Hematopoietic multipotent progenitor cell treated with erythropoietin and hydrocortisone succinate and interleukin-3 and kit ligand, for 6 days (in vitro differentiated cells): ENCODE measurements at regions not wholly inside any gene's neighbourhood (a gene's known extent, or its start where the extent isn't known, plus 50 kb on each side); places are given as distances from the start of the nearest gene placed in this dataset.
"Not testable (repeated sequence)": the region's sequence is repeated elsewhere in the genome, so short reads cannot be mapped to it uniquely, and the experiment has no call there.

ENCODE experiments used
- DNase-seq: peaks from one replicate; pipeline ENCODE4 v3.0.0-alpha.2; 2015

DNA sequence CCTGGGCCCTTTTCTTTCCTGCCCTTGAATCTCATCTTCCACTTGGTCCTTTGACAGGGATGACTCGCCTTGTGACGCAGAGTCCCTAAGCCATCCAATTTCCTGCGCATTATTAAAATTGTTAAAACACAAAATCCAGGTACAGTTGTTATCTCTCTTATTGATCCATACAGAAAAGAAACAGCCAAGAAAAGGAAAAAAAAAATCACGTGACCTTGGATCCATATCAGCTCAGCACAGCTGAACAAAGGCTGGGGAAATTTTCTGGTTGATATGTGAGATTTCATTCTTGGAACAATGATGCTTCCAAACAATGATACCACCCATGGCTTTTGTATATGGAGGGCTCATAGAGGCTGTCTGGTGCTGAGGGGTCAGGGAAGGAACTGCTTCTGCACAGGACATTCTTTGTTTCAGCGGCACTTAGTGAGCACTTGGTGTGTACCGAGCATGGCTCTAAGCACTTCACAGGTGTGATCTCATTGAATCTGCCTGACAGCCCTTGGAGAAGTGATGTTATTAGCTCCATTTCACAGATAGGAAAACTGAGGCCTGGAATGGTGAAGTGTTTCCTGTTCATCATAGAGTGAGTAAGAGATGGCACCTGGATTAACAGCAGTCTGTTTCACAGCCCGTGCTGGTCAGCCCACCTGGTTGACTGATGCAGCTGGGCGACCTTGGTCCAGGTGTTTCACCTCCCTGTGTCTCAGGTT lies 155.0 kb upstream of the SULF2 start:
- no peak for DNase-seq

DNA sequence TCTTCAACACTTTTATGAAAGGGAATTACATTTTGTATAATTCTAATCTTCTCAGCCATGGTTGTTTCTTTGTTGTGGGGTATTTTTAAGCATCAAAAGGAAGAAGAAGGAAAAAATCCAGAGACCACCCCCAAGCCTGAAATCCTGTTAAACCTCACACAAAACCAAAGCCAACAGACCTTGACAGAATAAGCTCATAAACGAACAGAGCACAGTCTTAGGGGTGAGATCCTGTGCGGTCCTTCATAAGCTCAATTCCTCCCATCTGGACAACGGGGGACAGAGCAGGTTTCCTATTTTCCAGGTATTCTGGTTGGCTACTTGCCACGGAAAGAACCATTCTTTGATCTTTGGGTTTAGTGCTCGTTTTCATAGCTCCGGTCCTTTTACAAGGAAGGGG lies 151.3 kb upstream of the SULF2 start:
- DNase-seq: no peak

DNA sequence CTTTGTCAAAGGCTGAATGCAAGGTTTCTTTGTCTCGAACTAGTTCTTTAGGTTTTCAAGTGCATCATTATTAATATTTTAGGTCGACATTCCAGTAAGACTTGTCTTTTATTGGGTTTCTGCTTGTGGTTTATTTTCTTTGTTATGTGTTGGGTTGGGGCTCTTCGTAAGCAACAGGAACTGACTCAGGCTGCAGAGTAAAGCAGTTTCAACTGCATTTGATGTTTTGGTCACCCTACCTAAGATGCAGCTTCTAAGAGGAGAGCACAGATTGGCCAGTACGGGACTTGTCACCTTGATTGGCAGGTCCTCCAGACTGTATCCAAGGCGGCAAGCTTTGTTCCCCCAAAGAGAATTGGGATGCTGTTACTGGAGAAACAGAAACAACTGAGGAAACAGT lies 149.5 kb upstream of the SULF2 start:
- DNase-seq: no peak

DNA sequence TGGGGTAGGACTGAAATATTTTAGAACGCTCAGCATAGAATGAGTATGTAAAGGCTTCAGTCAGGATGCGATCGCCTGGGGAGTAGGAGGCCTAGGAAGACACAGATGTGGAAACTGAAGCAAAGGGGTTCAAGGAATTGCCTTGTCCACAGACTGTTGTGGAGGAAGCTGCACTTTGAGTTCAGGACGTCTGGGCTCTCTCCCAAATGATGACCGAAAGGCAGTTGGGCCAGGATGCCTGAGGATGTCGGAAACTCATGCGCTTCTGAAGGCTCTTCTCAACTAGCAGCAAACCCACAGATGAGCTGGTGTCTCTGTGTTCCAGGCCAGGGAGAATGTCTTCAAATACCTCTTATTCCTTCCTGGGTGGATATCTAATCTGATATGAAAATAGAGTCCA lies 146.2 kb upstream of the SULF2 start:
- no peak for DNase-seq

DNA sequence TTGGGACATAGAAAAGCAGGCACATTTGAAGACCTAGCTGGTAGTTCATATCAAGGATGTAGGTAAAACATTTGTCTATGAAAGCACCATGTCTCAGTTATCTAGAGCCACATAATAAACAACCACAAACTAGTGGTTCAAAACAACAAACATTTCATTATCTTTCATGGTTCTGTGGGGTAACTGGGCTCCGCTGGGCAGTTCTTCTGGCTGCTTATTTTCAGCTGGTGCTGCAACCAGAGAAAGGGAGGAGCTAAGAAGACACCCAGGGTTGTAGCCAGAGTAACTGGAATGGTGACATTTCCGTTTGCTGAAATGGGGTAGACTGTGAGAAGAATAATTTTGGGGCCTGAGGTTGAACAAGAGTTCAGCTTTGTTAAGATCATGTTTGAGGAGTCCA lies 145.7 kb upstream of the SULF2 start:
- no peak for DNase-seq

DNA sequence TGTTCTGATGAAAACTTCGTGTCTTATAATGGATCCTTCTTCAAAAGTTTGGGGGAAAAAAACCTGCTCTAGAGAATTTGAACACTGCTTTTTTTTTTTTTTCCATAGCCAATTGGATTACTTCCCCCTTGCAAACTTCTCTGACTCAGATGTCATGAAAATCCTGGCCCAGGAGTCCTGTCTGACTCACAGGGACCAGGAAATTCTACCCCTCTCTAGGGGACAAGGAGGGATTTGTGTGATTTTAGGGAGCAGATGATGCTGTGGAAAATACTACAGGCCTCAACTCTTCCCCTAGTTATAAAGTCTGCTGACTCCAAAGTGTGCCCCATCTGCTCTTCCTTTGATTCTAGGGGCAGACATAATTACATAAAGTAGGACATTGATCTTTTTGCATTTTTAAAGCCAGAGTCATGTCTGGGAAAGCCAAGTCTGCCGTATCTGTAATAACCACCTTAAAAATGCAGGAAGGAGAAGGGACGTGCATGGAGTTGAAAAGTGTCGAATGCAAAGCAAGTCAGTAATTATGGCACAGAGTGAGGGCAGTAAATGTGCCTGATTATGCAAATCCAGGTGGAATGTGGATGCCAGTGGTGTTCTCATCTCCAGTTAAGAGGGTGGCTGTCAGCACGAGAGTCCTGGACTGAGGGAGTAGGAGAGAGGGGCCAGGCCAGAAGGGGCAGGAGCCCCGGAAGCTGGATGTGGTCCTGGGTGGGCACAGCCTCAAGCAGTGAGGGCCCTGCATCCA lies 144.3 kb upstream of the SULF2 start:
- DNase-seq: no peak

DNA sequence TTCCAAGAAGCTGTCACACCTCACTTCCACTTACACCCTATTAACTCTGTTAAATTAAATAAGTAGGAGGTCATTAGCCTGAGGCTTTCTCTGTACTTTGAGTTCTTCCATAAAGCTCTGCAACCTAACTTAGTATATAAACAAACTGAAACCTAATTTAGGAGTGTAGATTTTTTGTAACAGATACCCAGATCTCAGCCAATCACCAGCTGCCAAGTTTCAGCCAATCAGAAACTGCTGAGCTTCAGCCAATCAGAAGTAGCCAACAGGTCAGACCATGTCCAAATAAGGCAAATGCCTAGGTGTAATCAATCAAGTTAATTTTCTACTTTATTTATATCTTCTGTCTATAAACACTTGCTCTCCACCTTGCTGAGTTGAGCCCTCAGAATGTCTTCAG lies 142.7 kb upstream of the SULF2 start:
- no peak for DNase-seq

DNA sequence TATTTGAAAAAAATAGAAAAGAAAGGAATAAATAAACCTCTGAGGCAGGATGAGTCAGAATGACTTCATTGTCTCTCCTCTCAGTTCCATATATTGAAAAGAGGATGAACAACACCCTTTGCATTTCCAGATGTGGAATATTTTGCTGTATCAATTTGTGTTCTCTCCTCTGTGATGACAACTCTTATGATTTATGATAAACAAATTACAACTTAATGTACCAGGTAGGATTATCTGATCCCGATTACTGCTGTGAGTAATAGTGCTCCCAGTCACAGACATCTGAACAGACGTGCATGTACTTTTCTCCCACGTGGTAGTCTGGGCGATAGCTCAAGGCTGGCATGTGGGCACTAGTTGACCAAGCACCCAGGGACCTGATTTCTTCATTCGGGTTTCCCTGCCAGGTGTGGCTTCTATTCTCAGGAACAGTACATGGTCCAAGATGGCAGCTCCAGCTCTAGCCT lies 142.1 kb upstream of the SULF2 start:
- DNase-seq: no peak

DNA sequence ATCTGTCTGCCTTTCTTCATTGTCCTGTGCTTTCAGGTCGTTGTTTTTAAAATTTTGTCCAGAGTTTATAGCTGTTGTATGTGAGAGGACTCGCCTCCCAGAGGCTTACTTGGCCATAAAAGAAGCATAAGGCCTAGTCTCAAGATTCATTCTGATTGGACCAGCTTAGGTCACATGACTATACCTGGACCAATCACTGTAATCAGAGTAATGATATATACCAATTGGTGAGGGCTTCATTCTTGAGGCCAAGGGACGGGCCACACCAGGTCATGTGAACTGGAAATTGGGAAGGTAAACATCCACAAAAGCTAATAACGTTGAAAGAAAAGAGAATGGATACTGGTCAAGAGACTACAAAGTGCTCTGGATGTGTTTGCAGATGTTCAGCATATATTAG lies 141.4 kb upstream of the SULF2 start:
- no peak for DNase-seq

DNA sequence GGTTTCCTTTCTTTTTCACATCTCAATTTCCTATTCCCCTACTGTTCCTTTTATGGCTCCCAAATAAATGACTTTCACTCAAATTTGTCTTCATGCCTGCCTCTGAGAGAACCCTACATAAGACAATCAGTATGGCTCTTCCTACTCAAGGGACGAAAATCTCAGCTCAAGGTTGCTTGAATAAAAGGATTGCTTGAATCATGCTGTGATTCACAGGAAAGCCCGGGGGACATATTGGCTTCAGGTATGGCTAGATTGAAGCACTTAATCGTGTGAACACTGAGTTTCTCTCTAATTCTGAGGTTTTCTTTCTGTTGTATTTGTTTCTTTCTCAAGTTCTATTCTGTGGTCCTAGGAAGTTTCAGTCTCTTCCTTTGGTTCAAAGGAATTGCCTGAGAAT lies 140.3 kb upstream of the SULF2 start:
- DNase-seq: no peak

DNA sequence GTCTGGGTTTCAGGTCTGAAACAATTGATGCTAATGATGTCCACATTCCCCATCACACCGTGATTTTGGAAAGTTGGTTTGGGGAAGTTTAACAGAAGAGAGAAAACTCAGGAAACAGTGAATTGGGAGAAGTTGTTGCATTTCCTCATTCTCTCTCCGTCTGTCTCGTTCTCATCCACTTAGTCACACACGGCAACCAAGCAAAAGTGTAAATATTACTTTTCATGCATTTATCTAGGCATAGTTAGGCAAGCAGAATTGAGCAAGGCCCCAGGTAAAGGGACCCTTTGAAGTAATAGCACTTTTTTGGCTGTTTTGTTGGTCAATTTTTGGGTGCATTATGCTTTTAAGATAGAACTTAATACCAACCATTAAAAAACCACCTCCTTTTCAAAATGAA lies 137.0 kb upstream of the SULF2 start:
- DNase-seq: no peak

DNA sequence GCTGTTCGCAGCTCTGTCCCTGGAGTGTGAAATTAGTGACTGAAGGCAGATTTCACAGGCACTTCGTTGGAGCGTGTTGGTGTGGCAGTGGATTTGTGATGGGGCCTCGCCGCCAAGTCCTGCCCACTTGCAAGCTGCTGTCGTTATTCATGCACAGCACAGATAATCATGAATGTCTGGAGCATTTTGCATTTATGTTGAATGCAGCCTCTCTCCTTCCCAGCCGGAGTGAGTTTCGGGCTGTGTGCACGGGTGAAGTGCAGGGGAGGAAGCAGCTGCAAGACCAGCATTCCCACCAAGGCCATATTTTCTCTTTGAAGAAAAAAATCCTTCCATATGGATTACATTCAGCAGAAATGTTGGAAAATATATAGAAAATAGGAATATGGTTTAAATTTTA lies 136.5 kb upstream of the SULF2 start:
- not testable (repeated sequence) for DNase-seq

DNA sequence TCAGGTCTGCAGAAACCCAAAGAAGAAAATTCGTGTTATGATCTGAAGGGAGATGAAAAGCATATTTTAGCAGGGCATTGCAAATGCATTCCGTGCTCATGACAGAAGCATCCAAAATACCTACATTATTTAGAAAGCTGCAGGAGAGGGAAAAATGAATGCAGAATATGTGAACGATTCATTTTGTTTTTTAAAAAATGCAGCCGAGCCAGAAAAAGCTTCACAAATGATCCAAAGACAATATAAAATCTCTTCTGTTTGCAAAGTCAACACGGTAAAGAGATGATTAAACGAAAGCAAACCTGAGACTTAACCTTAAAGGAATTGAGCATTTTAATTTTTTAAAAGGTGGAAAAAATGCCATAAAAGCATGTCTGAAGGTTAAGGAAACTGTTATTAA lies 136.1 kb upstream of the SULF2 start:
- no peak for DNase-seq

DNA sequence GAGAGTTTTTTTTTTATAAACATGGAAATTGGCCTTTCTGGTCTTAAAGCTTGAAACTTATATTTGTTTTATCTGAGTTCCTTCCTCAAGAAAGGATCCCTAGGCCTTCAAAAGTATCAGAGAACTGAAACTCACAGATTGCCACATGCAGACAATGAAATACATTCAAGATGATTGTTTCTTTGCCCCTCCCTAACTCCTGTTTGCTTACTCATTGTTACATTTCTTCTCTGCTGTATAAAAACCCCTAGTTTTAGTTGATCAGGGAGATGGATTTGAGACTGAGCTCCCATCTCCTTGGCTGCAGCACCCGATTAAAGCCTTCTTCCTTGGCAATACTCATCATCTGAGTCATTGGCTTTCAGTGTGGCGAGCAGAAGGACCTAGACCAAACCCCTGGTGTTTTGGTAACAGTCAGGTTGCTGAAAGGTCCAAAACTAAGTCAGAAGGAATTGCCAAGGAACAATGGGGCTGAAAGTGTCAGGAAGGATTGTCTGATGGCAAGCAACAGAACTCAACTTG lies 132.3 kb upstream of the SULF2 start:
- DNase-seq: no peak

DNA sequence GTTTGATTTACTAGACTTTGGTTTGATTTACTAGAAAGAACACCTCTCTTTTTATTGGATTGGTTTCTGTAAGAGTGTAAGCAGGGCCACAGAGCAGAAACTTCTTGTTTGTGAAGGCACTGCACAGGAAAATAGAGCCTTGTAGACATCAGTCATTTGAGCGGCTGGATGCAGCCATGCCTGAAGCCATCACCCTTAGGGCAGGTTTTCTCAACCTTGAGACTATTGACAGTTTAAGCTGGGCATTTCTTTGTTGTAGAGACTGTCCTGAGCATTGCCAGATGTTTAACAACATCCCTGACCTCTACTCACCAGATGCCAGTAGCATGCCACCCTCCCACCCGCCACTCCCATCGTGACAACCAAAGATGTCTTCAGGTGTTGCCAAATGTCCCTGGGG lies 130.2 kb upstream of the SULF2 start:
- no peak for DNase-seq

DNA sequence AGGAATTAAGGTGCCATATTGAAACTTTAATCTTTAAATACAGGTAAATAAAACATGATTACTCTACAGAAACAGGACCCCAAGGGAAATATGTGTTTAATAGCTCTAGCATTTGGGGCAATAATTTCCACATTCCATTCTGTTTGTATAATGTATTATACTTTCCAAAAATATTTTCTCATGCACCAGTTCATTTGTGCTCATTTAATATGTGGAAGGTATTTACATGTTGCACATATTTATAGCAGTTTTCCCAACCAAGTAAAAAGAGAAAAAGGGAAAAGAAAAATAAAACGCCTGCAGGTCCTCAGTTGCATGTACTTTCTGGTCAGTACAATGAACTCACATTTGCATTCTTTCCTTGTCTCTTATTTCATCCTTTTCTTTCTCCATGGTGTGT lies 129.5 kb upstream of the SULF2 start:
- DNase-seq: no peak

DNA sequence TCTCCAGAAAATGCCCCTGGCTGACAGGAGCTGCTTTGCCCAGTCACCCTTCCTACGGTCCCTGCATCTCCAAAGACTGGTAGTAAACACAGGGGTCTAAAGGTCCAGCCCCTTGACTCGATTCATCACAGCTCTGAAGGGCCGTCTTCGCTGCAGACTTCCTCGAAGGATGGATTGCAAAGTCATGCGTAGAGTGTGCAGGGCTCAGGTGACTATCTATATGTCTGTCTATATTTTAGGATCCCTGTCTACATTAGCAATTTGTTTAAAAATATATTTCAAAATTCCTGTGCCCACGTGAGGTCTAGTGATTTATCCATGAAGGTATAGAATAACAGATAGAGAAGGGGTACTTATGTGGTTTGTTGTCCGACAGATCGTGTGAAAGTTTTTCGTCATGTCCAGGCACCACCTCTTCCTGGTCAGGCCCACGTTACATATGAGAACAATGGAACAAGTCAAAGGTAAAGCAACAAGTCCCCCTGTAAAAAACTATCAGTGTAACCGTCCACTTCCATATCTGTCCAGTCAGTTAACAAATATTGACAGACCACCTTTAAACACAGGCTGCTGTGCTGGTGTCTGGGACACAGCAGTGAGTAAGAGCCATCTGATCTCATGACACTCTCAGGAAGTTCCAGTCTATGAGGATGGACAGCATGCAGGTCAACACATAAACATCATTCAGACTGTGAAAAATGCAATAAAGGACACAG lies 127.7 kb upstream of the SULF2 start:
- DNase-seq: not testable (repeated sequence)

DNA sequence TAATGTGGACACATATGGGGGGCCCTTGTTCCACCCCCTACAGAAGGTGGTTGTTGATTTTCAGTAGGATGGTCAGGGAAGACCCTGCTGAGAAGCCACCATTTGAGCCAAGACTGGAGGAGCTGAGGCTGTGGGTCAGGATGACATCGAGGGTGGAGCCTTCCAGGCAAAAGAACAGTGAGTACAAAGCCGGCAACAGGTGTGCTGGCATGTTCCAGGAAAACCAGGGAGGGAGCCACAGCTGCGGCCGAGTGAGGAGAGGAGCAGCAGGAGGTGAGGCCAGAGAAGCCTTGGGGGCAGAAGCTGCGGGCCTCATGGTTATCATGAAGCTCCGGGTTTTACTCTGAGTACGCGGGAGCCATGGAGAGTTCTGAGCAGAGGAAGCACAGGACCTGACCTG lies 126.9 kb upstream of the SULF2 start:
- DNase-seq: not testable (repeated sequence)

DNA sequence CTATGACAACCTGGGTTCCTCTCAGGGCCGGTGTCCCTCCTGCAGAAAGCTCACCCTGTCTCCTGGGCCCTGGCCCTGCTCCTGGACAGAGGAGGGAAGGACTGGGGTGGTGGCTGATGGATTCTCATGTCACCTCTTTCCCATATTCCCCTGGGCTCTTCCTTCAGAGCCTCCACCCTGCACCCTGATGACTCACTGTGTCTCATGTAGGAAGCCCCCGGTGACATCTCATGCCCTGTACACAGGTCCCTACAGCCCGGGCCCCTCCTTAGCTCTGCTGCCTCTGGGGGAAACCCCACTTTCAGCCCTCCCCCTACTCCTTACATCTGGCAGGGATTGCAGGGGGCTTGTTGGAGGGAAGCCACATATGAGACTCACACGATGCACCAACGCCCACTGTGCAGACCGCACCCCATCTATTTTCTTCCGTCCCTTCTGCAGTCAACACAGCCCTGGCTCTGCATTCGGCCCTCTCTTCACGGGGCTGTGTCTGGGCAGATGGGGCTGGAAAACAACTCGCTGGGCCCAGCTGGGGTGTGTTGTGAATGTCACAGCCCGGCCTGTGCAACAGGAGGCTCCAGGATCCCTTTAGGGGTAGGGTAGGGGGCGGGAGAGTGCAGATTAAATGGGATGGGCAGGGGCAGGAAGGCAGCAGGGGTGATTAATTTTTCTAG lies 124.6 kb upstream of the SULF2 start:
- not testable (repeated sequence) for DNase-seq

DNA sequence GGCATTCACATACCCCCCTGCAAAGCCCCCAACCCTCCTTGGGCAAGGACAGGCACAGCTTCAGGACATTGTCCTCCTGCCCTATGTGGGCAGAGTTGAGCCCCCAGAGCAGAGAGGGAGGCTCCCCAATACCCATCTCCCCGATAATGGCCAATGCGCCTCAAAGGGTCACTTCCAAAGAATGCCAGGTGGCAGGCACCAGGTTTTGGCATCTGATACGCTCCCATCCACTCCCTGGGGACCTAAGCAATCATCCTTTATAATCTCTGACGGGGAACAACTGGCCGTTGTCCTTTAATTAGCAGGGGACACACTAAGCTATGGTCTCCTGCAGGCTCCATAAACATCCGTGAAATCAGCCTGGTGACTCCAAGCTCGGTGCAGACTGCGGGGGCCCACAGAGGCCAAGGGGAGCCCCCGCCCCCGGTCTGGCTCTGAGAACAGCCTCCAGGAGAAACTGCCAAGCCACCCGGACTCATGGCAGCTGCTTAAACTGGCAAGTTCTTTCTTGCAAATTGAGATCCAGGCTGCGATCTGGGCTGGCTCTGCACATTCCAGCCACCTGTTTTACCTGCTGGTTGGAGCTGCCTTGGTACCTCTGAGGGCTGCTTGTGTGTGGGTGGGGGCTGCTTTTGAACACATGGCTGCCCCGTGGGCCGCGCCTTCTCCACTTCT lies 123.2 kb upstream of the SULF2 start:
- DNase-seq: not testable (repeated sequence)

DNA sequence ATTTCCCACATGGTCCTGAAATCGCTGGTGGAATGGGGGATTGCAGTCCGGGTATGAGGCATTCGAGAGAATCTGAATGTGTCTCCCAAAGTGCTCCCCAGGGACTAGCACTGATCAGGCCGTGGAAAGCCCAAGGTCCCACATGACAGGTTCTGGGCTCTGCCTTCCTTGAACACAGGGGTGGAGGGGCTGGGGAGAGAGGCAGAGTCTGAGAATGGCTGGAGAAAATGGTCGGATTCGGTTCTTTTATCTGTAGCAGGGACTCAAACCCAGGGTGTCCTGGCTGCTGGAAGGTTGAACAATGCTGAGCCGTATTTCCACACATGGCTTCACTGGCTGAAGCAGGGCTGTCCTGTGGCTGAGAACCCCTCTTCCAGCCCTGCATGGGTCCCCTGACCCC lies 122.7 kb upstream of the SULF2 start:
- DNase-seq: not testable (repeated sequence)

DNA sequence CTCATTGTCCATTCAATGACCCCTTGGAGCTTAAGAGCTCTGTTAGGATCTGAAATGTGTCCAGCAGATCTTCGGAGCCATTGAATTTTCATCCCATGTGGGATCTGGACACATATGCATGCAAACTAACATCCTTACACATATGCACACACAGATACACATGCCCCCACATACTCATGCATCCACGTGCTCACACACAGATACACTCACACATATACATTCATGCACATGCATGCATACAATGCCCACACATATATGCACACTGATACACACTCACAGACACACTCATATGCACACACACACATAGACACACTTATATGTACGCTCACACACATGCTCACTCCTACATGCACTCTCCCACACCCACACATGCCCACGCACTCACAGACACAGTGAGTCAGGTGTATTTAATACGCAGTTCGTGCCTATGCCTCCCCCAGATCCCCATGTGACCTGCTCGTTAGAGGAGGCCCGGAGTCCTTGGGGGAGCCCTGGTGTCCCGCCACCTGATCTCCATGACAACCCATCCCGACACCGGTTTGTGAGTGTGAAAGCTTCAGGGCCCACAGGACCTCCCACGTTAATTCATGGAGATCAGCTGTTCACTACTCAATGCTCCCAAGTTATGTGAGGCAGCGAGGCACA lies 121.9 kb upstream of the SULF2 start:
- no peak for DNase-seq
